Ecto neural progenitor cell (in vitro differentiated cells): ENCODE measurements at regions not wholly inside any gene's neighbourhood (a gene's known extent, or its start where the extent isn't known, plus 50 kb on each side); places are given as distances from the start of the nearest gene placed in this dataset.

Experiments
- DNase-seq: peaks from one replicate; pipeline ENCODE4 v3.0.0-alpha.2; 2018; ENCODE audit warnings: low spot score

GRCh38 chr10:78186572-78186971 lies 152.9 kb downstream of the RPS24 start:
- no peak for DNase-seq

GRCh38 chr10:78187371-78187770 lies 153.7 kb downstream of the RPS24 start:
- no peak for DNase-seq

- no peak for DNase-seq
Measured at GRCh38 chr10:78188446-78188845, 154.8 kb downstream of the RPS24 start.

- no peak for DNase-seq
Measured at GRCh38 chr10:78190051-78190825, 156.6 kb downstream of the RPS24 start.

- DNase-seq, result no peak
Measured at GRCh38 chr10:78191301-78191700, 157.6 kb downstream of the RPS24 start.

- DNase-seq, result no peak
Measured at GRCh38 chr10:78193189-78193588, 159.5 kb downstream of the RPS24 start.

- no peak for DNase-seq
Measured at GRCh38 chr10:78194050-78194449, 160.4 kb downstream of the RPS24 start.

- no peak for DNase-seq
Measured at GRCh38 chr10:78194539-78195402, 161.1 kb downstream of the RPS24 start.

GRCh38 chr10:78196396-78196795 lies 162.7 kb downstream of the RPS24 start:
- DNase-seq, result no peak

- no peak for DNase-seq
Measured at GRCh38 chr10:78196964-78197363, 163.3 kb downstream of the RPS24 start.

- no peak for DNase-seq
Measured at GRCh38 chr10:78197628-78198272, 164.1 kb downstream of the RPS24 start.

GRCh38 chr10:78199005-78199725 lies 165.5 kb downstream of the RPS24 start:
- no peak for DNase-seq

- no peak for DNase-seq
Measured at GRCh38 chr10:78199759-78200158, 166.1 kb downstream of the RPS24 start.

GRCh38 chr10:78200686-78201085 lies 167.0 kb downstream of the RPS24 start:
- DNase-seq, result no peak

- no peak for DNase-seq
Measured at GRCh38 chr10:78202386-78202785, 168.7 kb downstream of the RPS24 start.

GRCh38 chr10:78203915-78204818 lies 170.5 kb downstream of the RPS24 start:
- DNase-seq, result no peak

- no peak for DNase-seq
Measured at GRCh38 chr10:78205457-78206016, 171.9 kb downstream of the RPS24 start.

- DNase-seq, result no peak
Measured at GRCh38 chr10:78207216-78207615, 173.6 kb downstream of the RPS24 start.

GRCh38 chr10:78207776-78208175 lies 174.1 kb downstream of the RPS24 start:
- DNase-seq, result no peak

- DNase-seq, result no peak
Measured at GRCh38 chr10:78209970-78210369, 176.3 kb downstream of the RPS24 start.

GRCh38 chr10:78210548-78210947 lies 176.9 kb downstream of the RPS24 start:
- no peak for DNase-seq
